ENCODE measurements at regions not wholly inside any gene's neighbourhood (a gene's known extent, or its start where the extent isn't known, plus 50 kb on each side); places are given as distances from the start of the nearest gene placed in this dataset.

DNA sequence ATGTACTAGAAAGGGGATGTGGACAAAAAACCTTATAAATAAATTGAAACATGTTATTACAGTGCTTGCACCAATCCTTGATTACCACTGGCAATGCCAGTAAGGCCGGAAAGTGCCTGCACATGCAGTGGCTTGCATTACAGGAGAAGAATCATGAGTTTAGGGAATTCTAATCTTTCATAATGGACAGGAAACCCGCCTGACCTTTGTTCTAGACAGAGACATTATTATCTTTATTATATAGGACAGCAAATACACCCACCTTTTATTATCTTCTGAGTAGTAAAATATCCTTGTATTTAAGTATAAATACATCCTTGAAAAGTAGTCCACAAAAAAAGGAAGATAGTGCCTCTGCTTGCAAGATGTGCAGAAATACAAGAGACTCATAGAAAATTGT lies 379.9 kb upstream of the LCORL start:
- DNase-seq, result no peak

GRCh38 chr4:18398661-18399060 lies 377.1 kb upstream of the LCORL start:
- DNase-seq, result no peak

DNA sequence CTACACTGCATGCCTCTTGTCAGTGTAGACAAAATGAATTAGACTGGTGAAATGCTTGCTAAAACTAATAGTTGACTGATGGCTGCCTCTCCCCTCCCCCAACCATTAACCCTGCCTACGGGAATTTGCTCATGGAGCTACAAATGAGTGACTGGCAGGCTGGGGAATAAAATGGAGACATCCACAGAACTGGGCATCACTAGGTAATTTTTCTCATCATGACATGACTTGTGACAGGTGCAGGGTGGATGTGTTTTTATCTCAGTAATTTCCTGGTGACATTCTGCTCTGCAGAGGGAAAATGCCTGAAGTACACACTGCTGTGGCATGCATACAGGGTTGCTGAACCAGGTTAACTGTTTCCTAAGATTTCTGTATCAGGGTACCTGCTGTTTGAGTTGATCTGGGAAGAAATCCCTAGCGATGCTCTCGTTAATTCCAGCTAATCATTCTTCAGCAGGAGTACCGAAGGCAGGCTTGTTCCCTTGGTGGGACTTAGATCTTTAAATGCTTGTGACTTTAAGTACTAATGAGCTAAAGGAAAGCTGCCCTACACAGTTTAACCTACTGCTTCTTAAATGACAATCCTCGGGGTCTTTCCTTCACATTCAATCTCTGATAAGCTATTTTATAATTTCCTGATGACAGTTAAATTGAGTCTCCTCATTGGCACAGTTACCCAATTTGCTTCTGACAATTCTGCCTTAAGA lies 376.3 kb upstream of the LCORL start:
- no peak for DNase-seq

GRCh38 chr4:18394656-18395055 lies 373.1 kb upstream of the LCORL start:
- DNase-seq, result no peak

- no peak for DNase-seq
Observed at GRCh38 chr4:18391354-18391728, 369.8 kb upstream of the LCORL start.

DNA sequence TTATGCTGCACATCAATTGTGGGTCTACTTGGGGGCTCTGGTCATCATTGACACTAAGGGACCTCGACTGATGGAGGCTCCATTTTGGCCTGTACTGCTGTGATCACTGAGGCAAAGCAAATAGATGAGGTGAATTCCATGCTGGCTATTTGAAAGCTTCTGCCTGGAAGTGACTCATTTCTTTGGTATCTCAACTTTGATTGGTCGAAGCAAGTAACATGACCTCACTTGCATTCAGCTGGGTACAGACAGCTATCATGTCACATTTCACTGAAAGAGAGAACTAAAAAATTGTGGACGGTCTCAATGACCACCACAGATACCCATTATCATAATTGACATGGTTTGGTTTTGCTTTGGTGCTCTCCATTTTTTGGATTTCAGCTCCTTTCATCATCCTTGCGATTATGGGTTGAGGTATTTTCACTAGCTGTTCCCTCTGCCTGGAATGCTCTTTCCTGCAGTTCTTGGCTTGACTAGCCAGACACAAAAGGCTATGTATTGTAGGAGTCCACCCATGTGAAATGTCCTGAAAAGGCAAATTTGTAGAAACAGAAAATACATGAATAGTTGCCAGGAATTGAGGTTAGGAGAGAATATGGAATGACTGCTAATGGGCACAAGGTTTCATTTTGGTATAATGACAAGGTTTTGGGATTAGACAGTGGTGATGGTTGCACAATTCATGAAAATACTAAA lies 369.2 kb upstream of the LCORL start:
- no peak for DNase-seq

DNA sequence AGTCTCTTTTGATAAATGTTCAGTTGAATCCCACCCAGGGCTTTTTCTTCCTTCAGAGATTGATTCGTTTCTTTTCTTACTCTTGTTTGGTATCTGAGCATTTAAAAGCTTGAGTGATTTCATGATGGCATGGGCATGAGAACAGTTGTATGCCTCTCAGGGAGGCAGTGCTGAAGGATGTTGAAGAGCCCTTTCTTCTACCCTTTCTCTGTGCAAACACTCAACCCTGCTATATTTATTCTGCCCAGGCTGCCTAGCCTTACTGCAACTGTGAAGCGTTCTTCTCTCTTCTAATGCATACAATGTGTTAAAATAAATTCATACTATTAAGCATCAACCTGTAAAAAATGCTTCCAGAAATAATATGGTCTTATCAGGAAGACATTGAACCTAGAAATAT lies 367.6 kb upstream of the LCORL start:
- no peak for DNase-seq

- DNase-seq, result no peak
Observed at GRCh38 chr4:18388039-18388438, 366.5 kb upstream of the LCORL start.

GRCh38 chr4:18381186-18381585 lies 359.6 kb upstream of the LCORL start:
- no peak for DNase-seq

DNA sequence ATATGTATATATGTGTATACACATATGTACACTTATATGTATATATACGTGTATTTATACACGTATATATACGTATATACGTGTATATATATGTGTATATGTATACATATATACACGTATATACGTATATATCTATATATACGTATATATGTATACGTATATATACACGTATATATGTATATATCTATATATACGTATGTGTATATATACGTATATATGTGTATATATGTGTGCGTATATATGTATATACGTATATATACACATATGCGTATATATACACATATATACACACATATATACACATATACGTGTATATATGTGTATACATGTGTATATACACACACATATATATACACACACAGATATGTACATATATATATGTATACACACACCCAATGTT lies 348.0 kb upstream of the LCORL start:
- DNase-seq, result no peak

GRCh38 chr4:18366892-18367291 lies 345.3 kb upstream of the LCORL start:
- DNase-seq, result no peak

GRCh38 chr4:18366136-18366535 lies 344.6 kb upstream of the LCORL start:
- DNase-seq, result no peak

DNA sequence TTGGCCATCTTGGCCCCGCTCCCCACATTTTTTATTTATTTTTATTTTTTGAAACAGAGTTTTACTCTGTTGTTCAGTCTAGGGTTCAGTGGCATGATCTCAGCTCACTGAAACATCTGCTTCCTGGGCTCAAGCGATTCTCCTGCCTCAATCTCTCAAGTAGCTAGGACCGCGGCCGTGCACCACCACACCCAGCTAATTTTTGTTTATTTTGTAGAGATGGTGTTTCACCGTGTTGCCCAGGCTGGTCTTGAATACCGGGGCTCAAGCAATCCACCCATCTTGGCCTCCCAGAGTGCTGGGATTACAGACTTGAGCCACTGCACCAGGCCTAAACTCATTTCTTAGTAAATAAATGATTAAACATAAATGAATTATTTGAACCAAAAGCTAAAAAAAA lies 322.0 kb upstream of the LCORL start:
- DNase-seq, result no peak

DNA sequence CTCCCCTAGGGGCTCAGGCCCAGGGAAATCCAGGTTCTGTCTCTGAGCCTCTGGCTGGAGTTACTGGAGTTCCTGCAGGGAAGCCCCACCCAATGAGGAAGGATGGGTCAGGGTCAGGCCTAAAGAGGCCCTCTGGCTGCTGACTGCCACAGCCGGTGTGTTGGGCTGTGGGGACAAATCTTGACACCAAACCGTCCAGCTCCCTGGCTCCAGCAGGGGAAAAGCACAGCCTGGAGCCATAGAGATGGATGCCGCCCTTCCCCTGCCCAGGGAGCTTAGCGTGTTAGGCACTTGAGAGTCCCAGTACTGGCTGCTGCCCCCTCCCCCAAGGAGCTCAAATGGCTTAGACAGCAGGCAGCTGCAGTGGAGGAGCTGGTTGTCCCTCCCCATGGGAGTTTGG lies 321.3 kb upstream of the LCORL start:
- no peak for DNase-seq

- no peak for DNase-seq
Observed at GRCh38 chr4:18321956-18322530, 300.5 kb upstream of the LCORL start.

DNA sequence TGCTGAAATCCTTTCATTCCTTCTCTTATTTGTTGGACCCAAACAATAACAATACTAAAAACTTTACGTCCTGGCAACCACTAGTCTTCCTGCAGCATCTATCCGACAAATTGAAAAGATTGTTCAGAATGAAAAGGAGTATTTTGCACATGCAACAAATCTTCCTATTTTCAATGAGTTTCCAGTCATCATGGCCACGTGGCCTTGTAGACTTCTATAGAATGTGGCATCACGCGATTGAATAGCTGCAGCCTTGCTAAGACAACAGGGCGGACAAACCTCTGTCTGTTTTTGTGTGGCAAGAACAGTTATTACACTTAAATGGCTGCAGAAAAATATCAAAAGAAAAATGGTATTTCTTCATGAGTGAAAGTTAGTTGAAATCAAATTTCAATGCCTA lies 297.9 kb upstream of the LCORL start:
- DNase-seq, result no peak

GRCh38 chr4:18318682-18319388 lies 297.3 kb upstream of the LCORL start:
- DNase-seq, result no peak

- DNase-seq, result no peak
Observed at GRCh38 chr4:18314731-18315130, 293.2 kb upstream of the LCORL start.

DNA sequence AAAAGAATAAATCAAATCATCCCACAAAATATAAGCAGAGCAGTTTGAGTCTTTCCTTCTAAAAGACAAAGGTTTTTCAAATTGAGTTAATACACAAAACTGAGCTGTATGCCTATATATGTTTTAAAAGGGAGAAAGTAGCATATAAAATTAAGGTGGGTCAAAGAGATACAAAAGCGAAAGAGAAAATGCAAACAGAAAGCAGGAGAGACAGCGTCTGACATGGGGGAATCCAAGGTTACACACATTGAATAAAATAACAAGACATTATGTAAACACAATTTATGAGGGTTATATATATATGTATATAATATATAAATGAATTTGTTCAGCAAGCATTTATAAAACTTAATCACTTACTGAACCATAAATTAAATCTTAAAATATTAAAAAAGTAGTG lies 276.1 kb upstream of the LCORL start:
- DNase-seq, result no peak

- no peak for DNase-seq
Observed at GRCh38 chr4:18296411-18296810, 274.9 kb upstream of the LCORL start.

- no peak for DNase-seq
Observed at GRCh38 chr4:18294846-18295245, 273.3 kb upstream of the LCORL start.

GRCh38 chr4:18294021-18294420 lies 272.5 kb upstream of the LCORL start:
- no peak for DNase-seq

GRCh38 chr4:18292411-18292810 lies 270.9 kb upstream of the LCORL start:
- DNase-seq, result no peak

- DNase-seq, result no peak
Observed at GRCh38 chr4:18291981-18292380, 270.4 kb upstream of the LCORL start.

Data from stimulated activated CD4-positive, alpha-beta T cell treated with anti-CD3 and anti-CD28 coated beads, Interleukin-1b, Interleukin-23, amount 100 ng/mL, for 48 hours (primary cell).